Neural cell (in vitro differentiated cells): ENCODE measurements at regions not wholly inside any gene's neighbourhood (a gene's known extent, or its start where the extent isn't known, plus 50 kb on each side); places are given as distances from the start of the nearest gene placed in this dataset.

Experiments used
- H2AFZ ChIP-seq: fragments of 200-600, 300-800 bp; sonication (generic), shearing (Covaris generic); 2 replicates; pipeline ENCODE4 v1.6.0; 2014; ENCODE audit warnings: low read depth, mild to moderate bottlenecking, antibody characterized with exemption, low read length, moderate library complexity
- H3F3A ChIP-seq: fragments of 200-600 bp; shearing (Covaris generic); 2 replicates; pipeline ENCODE4 v1.6.1; 2016; ENCODE audit warnings: mild to moderate bottlenecking, moderate library complexity, mixed read lengths, antibody characterized with exemption, low read length; ENCODE audit not compliant: insufficient read depth, poor library complexity, severe bottlenecking
- H3K27ac ChIP-seq: fragments of 200-600, 300-800 bp; sonication (generic), shearing (Covaris generic); 2 replicates; pipeline ENCODE4 v1.5.1; 2014; ENCODE audit warnings: mild to moderate bottlenecking, low read length, moderate library complexity
- H3K27me3 ChIP-seq: fragments of 300-800, 200-600 bp; sonication (generic), shearing (Covaris generic); 2 replicates; pipeline ENCODE4 v1.6.0; 2014; ENCODE audit warnings: mild to moderate bottlenecking, low read depth, low read length, moderate library complexity; ENCODE audit not compliant: insufficient read depth
- H3K36me3 ChIP-seq: fragments of 300-800, 200-600 bp; sonication (generic), shearing (Covaris generic); 2 replicates; pipeline ENCODE4 v1.5.1; 2014; ENCODE audit warnings: mild to moderate bottlenecking, antibody characterized with exemption, low read length, moderate library complexity; ENCODE audit not compliant: insufficient read depth
- H3K4me2 ChIP-seq: fragments of 300-800, 200-600 bp; sonication (generic), shearing (Covaris generic); 2 replicates; pipeline ENCODE4 v1.6.0; 2014; ENCODE audit warnings: mild to moderate bottlenecking, low read length
- H3K4me3 ChIP-seq: fragments of 300-800, 200-600 bp; sonication (generic), shearing (Covaris generic); 2 replicates; pipeline ENCODE4 v1.5.1; 2014; ENCODE audit warnings: mild to moderate bottlenecking, low read length, moderate library complexity
- H3K79me2 ChIP-seq: fragments of 200-600 bp; shearing (Covaris generic); replicated peaks from 2 replicates; pipeline ENCODE4 v1.6.0; 2014; ENCODE audit warnings: mild to moderate bottlenecking, low read length, moderate library complexity; ENCODE audit not compliant: insufficient read depth
- H3K9ac ChIP-seq: fragments of 300-800, 200-600 bp; sonication (generic), shearing (Covaris generic); 2 replicates; pipeline ENCODE4 v1.6.1; 2016; ENCODE audit warnings: mild to moderate bottlenecking, low read length, mixed read lengths
- H3K9me2 ChIP-seq: fragments of 200-600 bp; shearing (Covaris generic); 2 replicates; pipeline ENCODE4 v1.6.1; 2016; ENCODE audit warnings: mild to moderate bottlenecking, low read length, mixed read lengths; ENCODE audit not compliant: insufficient read depth
- H3K9me3 ChIP-seq: fragments of 200-600, 300-800 bp; sonication (generic), shearing (Covaris generic); 2 replicates; pipeline ENCODE4 v1.6.1; 2016; ENCODE audit warnings: mild to moderate bottlenecking, mixed run types, low read length, moderate library complexity, mixed read lengths
- H4K20me1 ChIP-seq: fragments of 200-600 bp; shearing (Covaris generic); 2 replicates; pipeline ENCODE4 v1.6.1; 2016; ENCODE audit warnings: mild to moderate bottlenecking, mixed run types; ENCODE audit not compliant: insufficient read depth
- CTCF ChIP-seq: fragments of 450-650 bp; IDR thresholded peaks from 2 replicates; pipeline ENCODE4 v1.5.1; 2014; ENCODE audit warnings: antibody characterized with exemption, mild to moderate bottlenecking, moderate library complexity; ENCODE audit not compliant: poor library complexity, severe bottlenecking
- EP300 ChIP-seq: fragments of 450-650 bp; conservative IDR thresholded peaks from 2 replicates; pipeline ENCODE4 v1.6.1; 2014; ENCODE audit warnings: antibody characterized with exemption, mild to moderate bottlenecking, moderate library complexity; ENCODE audit not compliant: poor library complexity, severe bottlenecking
- EZH2 ChIP-seq: fragments of 200-600, 300-800 bp; shearing (Covaris generic), sonication (generic); IDR thresholded peaks from 2 replicates; pipeline ENCODE4 v1.6.1; 2014; ENCODE audit warnings: antibody characterized with exemption, low read length, borderline replicate concordance, mild to moderate bottlenecking; ENCODE audit not compliant: insufficient read depth, poor library complexity, severe bottlenecking
- MXI1 ChIP-seq: fragments of 450-650 bp; conservative IDR thresholded peaks from 2 replicates; pipeline ENCODE4 v1.6.1; 2014; ENCODE audit warnings: antibody characterized with exemption, mild to moderate bottlenecking; ENCODE audit not compliant: poor library complexity, severe bottlenecking
- POLR2AphosphoS5 ChIP-seq: IDR thresholded peaks from 2 replicates; pipeline ENCODE4 v1.6.1; 2012
- RAD21 ChIP-seq: fragments of 450-650 bp; conservative IDR thresholded peaks from 2 replicates; pipeline ENCODE4 v1.6.1; 2014; ENCODE audit warnings: antibody characterized with exemption, mild to moderate bottlenecking, moderate library complexity
- SMC3 ChIP-seq: fragments of 450-650 bp; conservative IDR thresholded peaks from 2 replicates; pipeline ENCODE4 v1.6.1; 2014; ENCODE audit warnings: antibody characterized with exemption, mild to moderate bottlenecking, moderate library complexity; ENCODE audit not compliant: poor library complexity
- TAF1 ChIP-seq: IDR thresholded peaks from 2 replicates; pipeline ENCODE4 v1.6.1; 2012; ENCODE audit warnings: low read depth
- TF ChIP-seq, protein P1 (sequence below): IDR thresholded peaks from 2 replicates; pipeline ENCODE4 v1.6.1; 2012; ENCODE audit warnings: borderline replicate concordance

DNA sequence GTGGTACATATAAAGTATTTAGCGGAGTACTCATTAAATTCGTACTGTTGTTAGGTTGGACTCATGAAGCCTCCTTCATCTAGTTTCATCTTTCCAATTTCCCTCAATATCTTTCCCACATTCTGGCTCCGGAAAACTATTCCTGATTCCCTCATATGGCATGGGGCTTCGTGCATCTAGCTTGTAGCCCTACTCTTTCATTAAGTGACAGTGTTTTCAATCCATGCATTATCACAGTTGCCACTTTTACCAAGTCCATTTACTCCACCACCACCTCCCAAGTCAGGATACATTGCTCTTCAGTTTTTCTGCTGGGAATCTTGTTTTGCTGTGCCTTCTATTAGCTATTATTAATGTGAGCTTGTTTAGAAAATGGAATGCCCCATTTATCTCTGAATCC, 1032.1 kb upstream of the RBFOX1 start:
- Histone ChIP-seq H3K9ac (no peak overlapping the region), H3K9me3 (no peaks in the 10 kb centered on the region), H3K9me2 (no peaks in the 10 kb centered on the region), H2AFZ (no peak overlapping the region), H3F3A (no peaks in the 10 kb centered on the region), H3K79me2 (no peaks in the 10 kb centered on the region), H4K20me1 (no peaks in the 10 kb centered on the region), H3K27me3 (no peaks in the 10 kb centered on the region), H3K4me3 (no peak overlapping the region), H3K27ac (no peak overlapping the region), H3K4me2 (no peak overlapping the region), H3K36me3 (no peaks in the 10 kb centered on the region)
- TF ChIP-seq CTCF = no peak
- TF ChIP-seq, protein P1, sequence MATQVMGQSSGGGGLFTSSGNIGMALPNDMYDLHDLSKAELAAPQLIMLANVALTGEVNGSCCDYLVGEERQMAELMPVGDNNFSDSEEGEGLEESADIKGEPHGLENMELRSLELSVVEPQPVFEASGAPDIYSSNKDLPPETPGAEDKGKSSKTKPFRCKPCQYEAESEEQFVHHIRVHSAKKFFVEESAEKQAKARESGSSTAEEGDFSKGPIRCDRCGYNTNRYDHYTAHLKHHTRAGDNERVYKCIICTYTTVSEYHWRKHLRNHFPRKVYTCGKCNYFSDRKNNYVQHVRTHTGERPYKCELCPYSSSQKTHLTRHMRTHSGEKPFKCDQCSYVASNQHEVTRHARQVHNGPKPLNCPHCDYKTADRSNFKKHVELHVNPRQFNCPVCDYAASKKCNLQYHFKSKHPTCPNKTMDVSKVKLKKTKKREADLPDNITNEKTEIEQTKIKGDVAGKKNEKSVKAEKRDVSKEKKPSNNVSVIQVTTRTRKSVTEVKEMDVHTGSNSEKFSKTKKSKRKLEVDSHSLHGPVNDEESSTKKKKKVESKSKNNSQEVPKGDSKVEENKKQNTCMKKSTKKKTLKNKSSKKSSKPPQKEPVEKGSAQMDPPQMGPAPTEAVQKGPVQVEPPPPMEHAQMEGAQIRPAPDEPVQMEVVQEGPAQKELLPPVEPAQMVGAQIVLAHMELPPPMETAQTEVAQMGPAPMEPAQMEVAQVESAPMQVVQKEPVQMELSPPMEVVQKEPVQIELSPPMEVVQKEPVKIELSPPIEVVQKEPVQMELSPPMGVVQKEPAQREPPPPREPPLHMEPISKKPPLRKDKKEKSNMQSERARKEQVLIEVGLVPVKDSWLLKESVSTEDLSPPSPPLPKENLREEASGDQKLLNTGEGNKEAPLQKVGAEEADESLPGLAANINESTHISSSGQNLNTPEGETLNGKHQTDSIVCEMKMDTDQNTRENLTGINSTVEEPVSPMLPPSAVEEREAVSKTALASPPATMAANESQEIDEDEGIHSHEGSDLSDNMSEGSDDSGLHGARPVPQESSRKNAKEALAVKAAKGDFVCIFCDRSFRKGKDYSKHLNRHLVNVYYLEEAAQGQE = peak; percentile 96
- peak; percentile 65 for TF ChIP-seq POLR2AphosphoS5

DNA sequence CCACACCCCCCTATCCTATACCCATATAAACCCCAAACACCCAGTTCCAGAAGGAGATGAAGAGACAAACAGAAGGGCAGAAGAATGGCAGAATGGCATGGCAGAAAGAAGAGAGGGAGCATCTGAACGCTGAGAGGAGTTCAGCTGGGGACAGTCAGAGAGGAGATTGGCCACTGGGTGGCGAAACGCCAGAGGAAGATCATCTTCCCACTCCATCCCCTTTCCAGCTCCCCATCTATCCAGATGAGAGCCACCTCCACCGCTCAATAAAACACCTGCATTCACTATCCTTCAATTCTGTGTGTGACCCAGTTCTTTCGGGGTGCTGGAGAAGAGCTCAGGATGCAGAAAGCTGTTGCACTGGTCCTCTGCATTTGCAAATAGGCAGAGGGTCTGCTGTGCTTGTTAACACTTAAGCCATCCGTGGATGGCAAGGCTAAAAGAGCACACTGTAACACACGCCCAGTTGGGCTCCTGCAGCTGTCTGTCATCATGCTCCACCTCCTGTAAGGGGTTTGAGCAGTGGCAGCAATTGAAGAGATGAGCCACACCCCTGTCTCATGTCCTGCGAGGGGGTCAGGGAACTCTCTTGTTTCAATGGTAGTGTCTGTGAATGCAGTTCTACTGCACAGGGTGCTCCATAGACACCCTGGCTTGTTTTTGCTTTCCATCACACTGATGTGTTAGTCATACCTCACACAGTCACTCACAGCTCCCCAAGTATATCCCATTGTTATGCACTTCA, 1034.8 kb upstream of the RBFOX1 start:
- Histone ChIP-seq H2AFZ (no peak overlapping the region), H3K9me3 (no peaks in the 10 kb centered on the region), H3K36me3 (no peaks in the 10 kb centered on the region), H3K79me2 (no peaks in the 10 kb centered on the region), H3K9me2 (no peaks in the 10 kb centered on the region), H3K27me3 (no peaks in the 10 kb centered on the region), H3K4me3 (no peak overlapping the region), H4K20me1 (no peaks in the 10 kb centered on the region), H3K27ac (no peak overlapping the region), H3K9ac (no peak overlapping the region), H3K4me2 (no peak overlapping the region), H3F3A (no peaks in the 10 kb centered on the region)
- no peak for TF ChIP-seq EZH2
- TF ChIP-seq MXI1 = no peak
- no peak for TF ChIP-seq TAF1
- TF ChIP-seq, protein P1 = no peak
- TF ChIP-seq POLR2AphosphoS5 = no peak
- TF ChIP-seq EP300 = no peak
- no peak for TF ChIP-seq RAD21
- TF ChIP-seq SMC3 = no peak
- TF ChIP-seq CTCF = no peak
